GM23338 (cell line): ENCODE measurements at regions not wholly inside any gene's neighbourhood (a gene's known extent, or its start where the extent isn't known, plus 50 kb on each side); places are given as distances from the start of the nearest gene placed in this dataset.

Source experiments
- ATAC-seq: fragments of 200-7000 bp; cut with Tn5 transposase; 3 replicates; pipeline ENCODE4 v1.9.1; 2020
- DNase-seq: peaks from one replicate; pipeline ENCODE4 v3.0.0-alpha.2; 2015; ENCODE audit warnings: low spot score
- H2AFZ ChIP-seq: fragments of 200-600 bp; sonication (generic); 2 replicates; pipeline ENCODE4 v1.8.0; 2016; ENCODE audit warnings: antibody characterized with exemption, mild to moderate bottlenecking, moderate library complexity
- H3F3A ChIP-seq: fragments of 200-600 bp; sonication (generic); replicated peaks from 2 replicates; pipeline ENCODE4 v1.8.0; 2017; ENCODE audit warnings: antibody characterized with exemption, mixed run types, low read depth
- H3K27ac ChIP-seq: fragments of 200-600 bp; sonication (generic); 2 replicates; pipeline ENCODE4 v1.6.1; 2016; ENCODE audit warnings: low read depth
- H3K27me3 ChIP-seq: fragments of 200-600 bp; sonication (generic); 2 replicates; pipeline ENCODE4 v1.8.0; 2016; ENCODE audit warnings: mild to moderate bottlenecking, mixed run types, moderate library complexity; ENCODE audit not compliant: insufficient read depth
- H3K36me3 ChIP-seq: fragments of 200-600 bp; sonication (generic); 2 replicates; pipeline ENCODE4 v1.8.0; 2016; ENCODE audit warnings: mild to moderate bottlenecking; ENCODE audit not compliant: insufficient read depth
- H3K4me1 ChIP-seq: fragments of 200-600 bp; sonication (generic); 2 replicates; pipeline ENCODE4 v1.8.0; 2016; ENCODE audit warnings: mild to moderate bottlenecking, moderate library complexity; ENCODE audit not compliant: insufficient read depth
- H3K4me2 ChIP-seq: fragments of 200-600 bp; sonication (generic); 2 replicates; pipeline ENCODE4 v1.7.1; 2017; ENCODE audit warnings: mixed run types
- H3K4me3 ChIP-seq: fragments of 200-600 bp; sonication (generic); 2 replicates; pipeline ENCODE4 v1.6.1; 2016; ENCODE audit warnings: mixed run types
- H3K79me2 ChIP-seq: fragments of 200-600 bp; sonication (generic); replicated peaks from 2 replicates; pipeline ENCODE4 v1.8.0; 2017; ENCODE audit warnings: mild to moderate bottlenecking; ENCODE audit not compliant: insufficient read depth
- H3K9me2 ChIP-seq: fragments of 200-600 bp; sonication (generic); 2 replicates; pipeline ENCODE4 v1.8.0; 2017; ENCODE audit not compliant: insufficient read depth
- H4K20me1 ChIP-seq: fragments of 200-600 bp; sonication (generic); replicated peaks from 2 replicates; pipeline ENCODE4 v1.8.0; 2017; ENCODE audit warnings: mild to moderate bottlenecking; ENCODE audit not compliant: insufficient read depth
- H3K27ac Mint-ChIP-seq: 2 replicates; pipeline ENCODE4 v1.8.0; 2020; ENCODE audit warnings: inconsistent platforms, mild to moderate bottlenecking, moderate library complexity, mixed read lengths
- H3K27me3 Mint-ChIP-seq: 3 replicates; pipeline ENCODE4 v1.8.0; 2022; ENCODE audit warnings: low read depth, mild to moderate bottlenecking, moderate library complexity, mixed read lengths, inconsistent platforms; ENCODE audit not compliant: insufficient read depth, poor library complexity
- H3K36me3 Mint-ChIP-seq: 3 replicates; pipeline ENCODE4 v1.8.0; 2021; ENCODE audit warnings: low read depth, mild to moderate bottlenecking, inconsistent platforms, moderate library complexity, mixed read lengths
- H3K4me1 Mint-ChIP-seq: 3 replicates; pipeline ENCODE4 v1.8.0; 2020; ENCODE audit warnings: mild to moderate bottlenecking, inconsistent platforms, mixed read lengths
- H3K4me3 Mint-ChIP-seq: 3 replicates; pipeline ENCODE4 v1.8.0; 2021; ENCODE audit warnings: moderate library complexity, mild to moderate bottlenecking, inconsistent platforms, mixed read lengths
- H3K9me3 Mint-ChIP-seq: 3 replicates; pipeline ENCODE4 v1.8.0; 2020; ENCODE audit warnings: moderate library complexity, mild to moderate bottlenecking, inconsistent platforms, mixed read lengths
- CTCF ChIP-seq, 2 experiments: fragments of 200-600 bp in 1 of 2; sonication (generic) in 1 of 2; conservative IDR thresholded peaks; 2 replicates each; pipeline versions ENCODE4 v1.5.1 to v1.6.1; 2016 to 2017; ENCODE audit warnings: antibody characterized with exemption in 2 of 2, low read depth in 2 of 2, mild to moderate bottlenecking in 2 of 2, moderate library complexity in 1 of 2
- ETS1 ChIP-seq: IDR thresholded peaks from 2 replicates; pipeline ENCODE4 v1.6.1; 2016; ENCODE audit warnings: antibody characterized with exemption
- EZH2 ChIP-seq: fragments of 200-600 bp; sonication (generic); IDR thresholded peaks from one replicate; pipeline ENCODE4 v1.8.0; 2017; ENCODE audit warnings: antibody characterized with exemption, mild to moderate bottlenecking, low read depth; ENCODE audit not compliant: unreplicated experiment
- EZH2phosphoT487 ChIP-seq: fragments of 200-600 bp; sonication (generic); IDR thresholded peaks from one replicate; pipeline ENCODE4 v1.8.1; 2018; ENCODE audit warnings: antibody characterized with exemption; ENCODE audit not compliant: unreplicated experiment
- JUNB ChIP-seq: IDR thresholded peaks from one replicate; pipeline ENCODE4 v1.6.1; 2016; ENCODE audit warnings: antibody characterized with exemption; ENCODE audit not compliant: unreplicated experiment
- NANOG ChIP-seq: IDR thresholded peaks from 2 replicates; pipeline ENCODE4 v1.6.1; 2016; ENCODE audit warnings: antibody characterized with exemption, borderline replicate concordance
- POLR2AphosphoS5 ChIP-seq: IDR thresholded peaks from 2 replicates; pipeline ENCODE4 v1.6.1; 2016; ENCODE audit warnings: antibody characterized with exemption, low read depth
- ZNF114 ChIP-seq: fragments of 250-450 bp; sonication (Bioruptor Pico); IDR thresholded peaks from 2 replicates; pipeline ENCODE4 v1.5.0; 2020; ENCODE audit warnings: mild to moderate bottlenecking, moderate library complexity
- TF ChIP-seq, protein P1 (sequence below): IDR thresholded peaks from one replicate; pipeline ENCODE4 v1.6.1; 2018; ENCODE audit warnings: antibody characterized with exemption; ENCODE audit not compliant: unreplicated experiment

DNA sequence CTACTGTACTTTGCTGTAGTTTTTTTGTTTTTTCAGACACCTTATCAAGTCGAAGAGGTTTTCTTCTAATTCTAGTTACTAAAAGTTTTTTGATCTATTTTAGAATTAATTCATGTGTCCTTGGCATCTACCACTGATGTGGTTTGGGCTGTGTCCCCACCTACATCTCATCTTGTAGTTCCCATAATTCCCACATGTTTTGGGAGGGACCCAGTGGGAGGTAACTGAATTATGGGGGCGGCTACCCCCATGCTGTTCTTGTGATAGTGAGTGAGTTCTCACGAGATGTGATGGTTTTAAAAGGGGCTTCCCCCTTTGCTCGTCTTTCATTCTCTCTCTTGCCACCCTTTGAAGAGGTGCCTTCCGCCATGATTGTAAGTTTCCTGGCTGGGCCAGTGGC lies 154.6 kb upstream of the EEPD1 start:
- H3K4me1 ChIP-seq, result no peaks in the 10 kb centered on the region
- H2AFZ ChIP-seq, result no peak overlapping the region
- Mint-ChIP-seq H3K27me3 (no peaks in the 10 kb centered on the region), H3K4me3 (no peak overlapping the region), H3K27ac (no peak overlapping the region), H3K36me3 (peaks cover 5% of the 10 kb centered on the region; the same call in 1 of the 3 replicates), H3K4me1 (no peaks in the 10 kb centered on the region), H3K9me3 (peaks cover 4% of the 10 kb centered on the region; the same call in 1 of the 3 replicates)
- H3F3A ChIP-seq, result no peaks in the 10 kb centered on the region
- no peaks in the 10 kb centered on the region for H3K79me2 ChIP-seq
- H3K9me2 ChIP-seq, result peaks cover 4% of the 10 kb centered on the region; the same call in 1 of the 2 replicates
- H3K4me2 ChIP-seq, result no peak overlapping the region
- ATAC-seq (no peak), DNase-seq (no peak)
- no peak overlapping the region for H3K4me3 ChIP-seq
- H3K36me3 ChIP-seq, result no peaks in the 10 kb centered on the region
- H3K27me3 ChIP-seq, result no peaks in the 10 kb centered on the region
- H4K20me1 ChIP-seq, result no peaks in the 10 kb centered on the region
- TF ChIP-seq JUNB (no peak), EZH2 (no peak), NANOG (no peak), ETS1 (no peak)
- TF ChIP-seq, protein P1, sequence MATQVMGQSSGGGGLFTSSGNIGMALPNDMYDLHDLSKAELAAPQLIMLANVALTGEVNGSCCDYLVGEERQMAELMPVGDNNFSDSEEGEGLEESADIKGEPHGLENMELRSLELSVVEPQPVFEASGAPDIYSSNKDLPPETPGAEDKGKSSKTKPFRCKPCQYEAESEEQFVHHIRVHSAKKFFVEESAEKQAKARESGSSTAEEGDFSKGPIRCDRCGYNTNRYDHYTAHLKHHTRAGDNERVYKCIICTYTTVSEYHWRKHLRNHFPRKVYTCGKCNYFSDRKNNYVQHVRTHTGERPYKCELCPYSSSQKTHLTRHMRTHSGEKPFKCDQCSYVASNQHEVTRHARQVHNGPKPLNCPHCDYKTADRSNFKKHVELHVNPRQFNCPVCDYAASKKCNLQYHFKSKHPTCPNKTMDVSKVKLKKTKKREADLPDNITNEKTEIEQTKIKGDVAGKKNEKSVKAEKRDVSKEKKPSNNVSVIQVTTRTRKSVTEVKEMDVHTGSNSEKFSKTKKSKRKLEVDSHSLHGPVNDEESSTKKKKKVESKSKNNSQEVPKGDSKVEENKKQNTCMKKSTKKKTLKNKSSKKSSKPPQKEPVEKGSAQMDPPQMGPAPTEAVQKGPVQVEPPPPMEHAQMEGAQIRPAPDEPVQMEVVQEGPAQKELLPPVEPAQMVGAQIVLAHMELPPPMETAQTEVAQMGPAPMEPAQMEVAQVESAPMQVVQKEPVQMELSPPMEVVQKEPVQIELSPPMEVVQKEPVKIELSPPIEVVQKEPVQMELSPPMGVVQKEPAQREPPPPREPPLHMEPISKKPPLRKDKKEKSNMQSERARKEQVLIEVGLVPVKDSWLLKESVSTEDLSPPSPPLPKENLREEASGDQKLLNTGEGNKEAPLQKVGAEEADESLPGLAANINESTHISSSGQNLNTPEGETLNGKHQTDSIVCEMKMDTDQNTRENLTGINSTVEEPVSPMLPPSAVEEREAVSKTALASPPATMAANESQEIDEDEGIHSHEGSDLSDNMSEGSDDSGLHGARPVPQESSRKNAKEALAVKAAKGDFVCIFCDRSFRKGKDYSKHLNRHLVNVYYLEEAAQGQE, result no peak
- no peak overlapping the region for H3K27ac ChIP-seq

DNA sequence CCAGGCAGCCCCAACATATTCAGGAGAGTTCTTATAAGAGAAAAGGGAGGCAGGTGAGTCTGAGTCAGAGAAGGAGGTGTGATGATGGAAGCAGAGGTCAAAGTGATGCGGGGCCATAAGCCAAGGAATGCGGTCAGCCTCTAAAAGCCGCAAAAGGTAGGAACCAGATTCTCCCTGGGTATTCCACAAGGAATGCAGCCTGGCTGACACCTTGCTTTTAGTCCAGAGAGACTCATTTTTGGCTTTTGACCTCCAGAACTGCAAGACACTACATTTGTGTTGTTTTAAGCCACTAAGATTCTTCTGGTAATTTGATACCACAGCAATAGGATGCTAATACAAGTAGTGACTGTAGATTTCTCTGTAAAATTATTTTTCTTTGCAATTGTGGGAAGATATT lies 151.5 kb upstream of the EEPD1 start:
- peaks cover 5% of the 10 kb centered on the region; the same call in 1 of the 3 replicates for H3K36me3 Mint-ChIP-seq
- no peak overlapping the region for H3K4me3 ChIP-seq
- no peak for TF ChIP-seq CTCF (conservative IDR thresholded peaks at IDR 0.05; ENCODE audit: low read depth in 2 of 2)
- no peak for TF ChIP-seq POLR2AphosphoS5
- TF ChIP-seq NANOG, result no peak
- no peak for TF ChIP-seq ETS1
- no peak for TF ChIP-seq ZNF114 (CRISPR knock-in tag)
- no peak for TF ChIP-seq EZH2phosphoT487
- no peak for TF ChIP-seq JUNB
- TF ChIP-seq, protein P1, result no peak

More for the DNA sequence above, 151.5 kb upstream of the EEPD1 start:
- Histone ChIP-seq H3K27ac (no peak overlapping the region), H2AFZ (no peak overlapping the region), H3K4me2 (no peak overlapping the region), H3K9me2 (no peaks in the 10 kb centered on the region), H3K27me3 (no peaks in the 10 kb centered on the region), H3K79me2 (no peaks in the 10 kb centered on the region), H3F3A (no peaks in the 10 kb centered on the region), H3K4me1 (no peaks in the 10 kb centered on the region), H3K36me3 (no peaks in the 10 kb centered on the region), H4K20me1 (no peaks in the 10 kb centered on the region)
- DNase-seq (no peak), ATAC-seq (no peak)
- no peaks in the 10 kb centered on the region for H3K4me1 Mint-ChIP-seq
- H3K9me3 Mint-ChIP-seq, result peaks cover 4% of the 10 kb centered on the region; the same call in 1 of the 3 replicates
- no peak overlapping the region for H3K4me3 Mint-ChIP-seq
- no peak overlapping the region for H3K27ac Mint-ChIP-seq
- H3K27me3 Mint-ChIP-seq, result no peaks in the 10 kb centered on the region
